Neural progenitor cell (in vitro differentiated cells): ENCODE measurements at regions not wholly inside any gene's neighbourhood (a gene's known extent, or its start where the extent isn't known, plus 50 kb on each side); places are given as distances from the start of the nearest gene placed in this dataset.

Experiments used
- DNase-seq: peaks from one replicate; pipeline ENCODE4 v3.0.0-alpha.2; 2016; ENCODE audit warnings: low spot score
- H2AFZ ChIP-seq: fragments of 200-600 bp; sonication (generic); replicated peaks from 2 replicates; pipeline ENCODE4 v1.6.1; 2016; ENCODE audit warnings: antibody characterized with exemption
- H3F3A ChIP-seq: fragments of 200-600 bp; sonication (generic); 2 replicates; pipeline ENCODE4 v1.6.1; 2016; ENCODE audit warnings: antibody characterized with exemption, low read depth
- H3K27ac ChIP-seq: fragments of 200-600 bp; sonication (generic); 2 replicates; pipeline ENCODE4 v1.5.1; 2016; ENCODE audit warnings: mild to moderate bottlenecking
- H3K27me3 ChIP-seq: fragments of 200-600 bp; sonication (generic); 2 replicates; pipeline ENCODE4 v1.6.1; 2016; ENCODE audit warnings: mild to moderate bottlenecking, moderate library complexity
- H3K36me3 ChIP-seq: fragments of 200-600 bp; sonication (generic); 2 replicates; pipeline ENCODE4 v1.5.1; 2016
- H3K4me1 ChIP-seq: fragments of 200-600 bp; sonication (generic); 2 replicates; pipeline ENCODE4 v1.6.1; 2016; ENCODE audit warnings: mixed run types
- H3K4me2 ChIP-seq: fragments of 200-600 bp; sonication (generic); 2 replicates; pipeline ENCODE4 v1.6.1; 2016
- H3K4me3 ChIP-seq: fragments of 200-600 bp; sonication (generic); 2 replicates; pipeline ENCODE4 v1.5.1; 2016
- H3K79me2 ChIP-seq: fragments of 200-600 bp; sonication (generic); 2 replicates; pipeline ENCODE4 v1.6.1; 2016; ENCODE audit warnings: low read depth
- H3K9ac ChIP-seq: fragments of 200-600 bp; sonication (generic); 2 replicates; pipeline ENCODE4 v1.6.1; 2016
- H3K9me3 ChIP-seq: fragments of 200-600 bp; sonication (generic); 2 replicates; pipeline ENCODE4 v1.5.1; 2016; ENCODE audit warnings: low read depth
- H4K20me1 ChIP-seq: fragments of 200-600 bp; sonication (generic); 2 replicates; pipeline ENCODE4 v1.6.1; 2016; ENCODE audit warnings: low read depth
- H3K27ac Mint-ChIP-seq: 3 replicates; pipeline ENCODE4 v1.8.0; 2021; ENCODE audit warnings: mixed read lengths
- H3K27me3 Mint-ChIP-seq: 2 replicates; pipeline ENCODE4 v1.8.0; 2022; ENCODE audit warnings: low read depth, mild to moderate bottlenecking, inconsistent platforms, moderate library complexity, mixed read lengths; ENCODE audit not compliant: insufficient read depth
- H3K36me3 Mint-ChIP-seq: 3 replicates; pipeline ENCODE4 v1.8.0; 2021; ENCODE audit warnings: mixed read lengths
- H3K4me1 Mint-ChIP-seq: 3 replicates; pipeline ENCODE4 v1.8.0; 2021; ENCODE audit warnings: mixed read lengths
- H3K4me3 Mint-ChIP-seq: 3 replicates; pipeline ENCODE4 v1.8.0; 2021; ENCODE audit warnings: mild to moderate bottlenecking, moderate library complexity, mixed read lengths
- H3K9me3 Mint-ChIP-seq: 3 replicates; pipeline ENCODE4 v1.8.0; 2020; ENCODE audit warnings: mixed read lengths
- CTCF ChIP-seq: fragments of 200-600 bp; sonication (generic); IDR thresholded peaks from 2 replicates; pipeline ENCODE4 v1.5.1; 2017; ENCODE audit warnings: antibody characterized with exemption, mild to moderate bottlenecking
- EZH2 ChIP-seq: fragments of 200-600 bp; sonication (generic); IDR thresholded peaks from 2 replicates; pipeline ENCODE4 v1.6.1; 2017; ENCODE audit warnings: antibody characterized with exemption, mild to moderate bottlenecking, moderate library complexity
- EZH2phosphoT487 ChIP-seq: fragments of 200-600 bp; sonication (generic); IDR thresholded peaks from 2 replicates; pipeline ENCODE4 v1.6.1; 2017; ENCODE audit warnings: antibody characterized with exemption

GRCh38 chr9:124098141-124098905 lies 86.8 kb downstream of the LHX2 start:
- DNase-seq: no peak
- Mint-ChIP-seq H3K27me3 (peaks cover 20% of the 10 kb centered on the region), H3K4me3 (no peak overlapping the region)

GRCh38 chr9:124099860-124100259 lies 88.3 kb downstream of the LHX2 start:
- no peaks in the 10 kb centered on the region for H3K9me3 Mint-ChIP-seq
- peaks cover 20% of the 10 kb centered on the region for H3K27me3 Mint-ChIP-seq
- no peaks in the 10 kb centered on the region for H4K20me1 ChIP-seq
- H3K27me3 ChIP-seq: no peaks in the 10 kb centered on the region
- H3K36me3 Mint-ChIP-seq: no peaks in the 10 kb centered on the region
- H2AFZ ChIP-seq: no peak overlapping the region
- H3K9ac ChIP-seq: no peak overlapping the region
- no peak overlapping the region for H3K4me3 Mint-ChIP-seq
- no peak overlapping the region for H3K4me2 ChIP-seq
- no peaks in the 10 kb centered on the region for H3K4me1 Mint-ChIP-seq
- no peak overlapping the region for H3K27ac Mint-ChIP-seq
- H3K9me3 ChIP-seq: no peaks in the 10 kb centered on the region
- no peak for TF ChIP-seq EZH2phosphoT487
- TF ChIP-seq EZH2: no peak
- no peak for TF ChIP-seq CTCF
- H3K79me2 ChIP-seq: no peaks in the 10 kb centered on the region
- no peak overlapping the region for H3K4me3 ChIP-seq
- no peaks in the 10 kb centered on the region for H3K36me3 ChIP-seq
- no peaks in the 10 kb centered on the region for H3F3A ChIP-seq
- no peak for DNase-seq
- H3K4me1 ChIP-seq: no peaks in the 10 kb centered on the region
- no peak overlapping the region for H3K27ac ChIP-seq

More at GRCh38 chr9:124098141-124098905, 86.8 kb downstream of the LHX2 start:
- no peaks in the 10 kb centered on the region for H3K27me3 ChIP-seq
- Mint-ChIP-seq H3K27ac (no peak overlapping the region), H3K4me1 (no peaks in the 10 kb centered on the region), H3K9me3 (no peaks in the 10 kb centered on the region), H3K36me3 (no peaks in the 10 kb centered on the region)
- no peaks in the 10 kb centered on the region for H3F3A ChIP-seq
- TF ChIP-seq EZH2phosphoT487 (no peak), CTCF (no peak), EZH2 (no peak)
- no peak overlapping the region for H2AFZ ChIP-seq
- H3K4me1 ChIP-seq: no peaks in the 10 kb centered on the region
- no peak overlapping the region for H3K27ac ChIP-seq
- H3K4me2 ChIP-seq: no peak overlapping the region
- H3K4me3 ChIP-seq: no peak overlapping the region
- no peaks in the 10 kb centered on the region for H3K79me2 ChIP-seq
- no peaks in the 10 kb centered on the region for H3K9me3 ChIP-seq
- H3K9ac ChIP-seq: no peak overlapping the region
- H4K20me1 ChIP-seq: no peaks in the 10 kb centered on the region
- H3K36me3 ChIP-seq: no peaks in the 10 kb centered on the region

- Mint-ChIP-seq H3K9me3 (no peaks in the 10 kb centered on the region), H3K27me3 (peaks cover 20% of the 10 kb centered on the region), H3K4me1 (no peaks in the 10 kb centered on the region), H3K36me3 (no peaks in the 10 kb centered on the region), H3K27ac (no peak overlapping the region), H3K4me3 (no peak overlapping the region)
- H3K79me2 ChIP-seq: no peaks in the 10 kb centered on the region
- no peak overlapping the region for H2AFZ ChIP-seq
- H3K4me3 ChIP-seq: no peak overlapping the region
- no peak overlapping the region for H3K4me2 ChIP-seq
- no peak overlapping the region for H3K9ac ChIP-seq
- no peaks in the 10 kb centered on the region for H3F3A ChIP-seq
- no peak for DNase-seq
- H3K27me3 ChIP-seq: no peaks in the 10 kb centered on the region
- H3K9me3 ChIP-seq: no peaks in the 10 kb centered on the region
- no peaks in the 10 kb centered on the region for H3K36me3 ChIP-seq
- H3K27ac ChIP-seq: no peak overlapping the region
- no peaks in the 10 kb centered on the region for H4K20me1 ChIP-seq
- no peaks in the 10 kb centered on the region for H3K4me1 ChIP-seq
- TF ChIP-seq CTCF: no peak
- TF ChIP-seq EZH2: no peak
- no peak for TF ChIP-seq EZH2phosphoT487
Measured at GRCh38 chr9:124101215-124101968, 89.8 kb downstream of the LHX2 start.
